GM21390 (cell line): ENCODE measurements at regions not wholly inside any gene's neighbourhood (a gene's known extent, or its start where the extent isn't known, plus 50 kb on each side); places are given as distances from the start of the nearest gene placed in this dataset.

Experiments
- ATAC-seq: cut with Tn5 transposase; IDR thresholded peaks from one replicate; pipeline ENCODE4 v1.9.1; 2021; ENCODE audit not compliant: unreplicated experiment

DNA sequence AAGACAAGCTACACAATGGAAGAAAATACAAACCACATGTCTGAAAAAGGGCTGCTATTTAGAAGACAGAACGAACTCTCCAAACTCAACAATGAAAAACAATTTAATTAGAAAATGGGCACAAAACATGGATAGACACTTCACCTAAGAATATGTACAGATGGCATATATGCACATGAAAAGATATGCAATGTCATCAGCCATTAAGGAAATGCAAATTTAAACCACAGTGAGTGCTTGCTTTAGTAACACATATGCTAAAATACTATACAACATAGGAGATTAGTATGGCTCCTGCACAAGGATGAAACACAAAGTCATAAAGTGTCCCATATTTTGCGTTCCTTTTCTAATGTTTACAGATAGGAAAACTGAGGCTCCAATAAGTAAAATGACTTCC, 60.4 kb upstream of the FAM83B start:
- no peak for ATAC-seq

DNA sequence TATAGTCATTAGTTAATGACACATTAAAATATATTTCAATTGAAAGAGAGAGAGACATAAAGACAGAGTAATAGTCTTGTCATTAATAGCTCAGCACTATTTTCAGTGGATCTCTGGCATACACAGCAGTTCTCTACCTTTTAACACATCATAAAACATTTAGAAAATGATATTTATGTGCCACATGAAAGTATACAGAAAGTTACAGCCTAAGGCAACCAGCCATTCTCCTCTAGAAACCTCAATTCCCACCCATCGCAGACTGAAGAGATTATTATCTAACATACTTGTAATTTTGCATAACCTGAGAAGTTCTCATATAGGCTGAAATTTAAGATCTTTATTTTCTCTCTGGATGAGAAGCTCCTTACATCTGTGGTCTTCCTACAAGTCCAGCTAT, 58.7 kb upstream of the FAM83B start:
- ATAC-seq = no peak
